Parathyroid adenoma (tissue), 2 donors: ENCODE measurements at regions not wholly inside any gene's neighbourhood (a gene's known extent, or its start where the extent isn't known, plus 50 kb on each side); places are given as distances from the start of the nearest gene placed in this dataset.

ENCODE experiments used
- H2AFZ ChIP-seq: fragments of 300-600 bp; sonication (generic); one replicate; pipeline ENCODE4 v1.7.0; 2017; ENCODE audit warnings: antibody characterized with exemption, mild to moderate bottlenecking
- H3K27ac ChIP-seq: fragments of 300-600 bp; sonication (generic); one replicate; pipeline ENCODE4 v1.7.0; 2017
- H3K27me3 ChIP-seq: fragments of 300-600 bp; sonication (generic); one replicate; pipeline ENCODE4 v1.7.0; 2017; ENCODE audit warnings: low read length; ENCODE audit not compliant: control insufficient read depth, insufficient read depth
- H3K36me3 ChIP-seq: fragments of 300-600 bp; sonication (generic); one replicate; pipeline ENCODE4 v1.7.0; 2017; ENCODE audit warnings: low read length; ENCODE audit not compliant: control insufficient read depth, insufficient read depth
- H3K4me1 ChIP-seq: fragments of 300-600 bp; sonication (generic); one replicate; pipeline ENCODE4 v1.7.0; 2017; ENCODE audit warnings: control low read depth
- H3K4me2 ChIP-seq: fragments of 300-600 bp; sonication (generic); one replicate; pipeline ENCODE4 v1.7.0; 2017; ENCODE audit warnings: low read length
- H3K4me3 ChIP-seq: fragments of 300-600 bp; sonication (generic); one replicate; pipeline ENCODE4 v1.7.0; 2017; ENCODE audit warnings: low read depth, low read length
- H3K79me2 ChIP-seq: fragments of 300-600 bp; sonication (generic); one replicate; pipeline ENCODE4 v1.7.0; 2017; ENCODE audit warnings: control low read depth
- H3K9ac ChIP-seq: fragments of 300-600 bp; sonication (generic); one replicate; pipeline ENCODE4 v1.7.0; 2017; ENCODE audit warnings: mild to moderate bottlenecking
- H3K9me3 ChIP-seq: fragments of 300-600 bp; sonication (generic); one replicate; pipeline ENCODE4 v1.7.0; 2017; ENCODE audit warnings: low read length; ENCODE audit not compliant: control insufficient read depth
- TF ChIP-seq, protein P1 (sequence below): fragments of 300-600 bp; sonication (generic); IDR thresholded peaks from one replicate; pipeline ENCODE4 v1.7.0; 2017; ENCODE audit warnings: antibody characterized with exemption, mild to moderate bottlenecking
- donor health status: primary hyperparathyroidism.

DNA sequence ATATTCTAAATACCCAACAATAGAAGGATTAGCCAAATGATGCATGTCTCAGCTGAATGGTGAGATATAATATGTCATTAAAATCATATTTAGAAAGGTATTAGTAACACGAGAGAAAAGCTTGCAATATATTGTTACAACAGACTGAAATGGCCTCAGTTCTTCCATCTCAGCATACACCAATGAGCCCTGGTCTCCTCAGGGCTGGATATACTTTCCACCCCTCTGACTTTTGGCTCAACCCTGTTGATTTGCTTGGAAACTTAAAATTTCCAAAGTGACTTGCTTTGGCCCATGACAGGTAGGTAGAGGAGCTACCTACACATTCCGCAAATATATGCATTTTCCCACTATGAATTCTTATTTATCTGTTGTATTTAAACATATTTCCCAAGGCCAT lies 908.1 kb upstream of the TMEM132C start:
- TF ChIP-seq, protein P1, sequence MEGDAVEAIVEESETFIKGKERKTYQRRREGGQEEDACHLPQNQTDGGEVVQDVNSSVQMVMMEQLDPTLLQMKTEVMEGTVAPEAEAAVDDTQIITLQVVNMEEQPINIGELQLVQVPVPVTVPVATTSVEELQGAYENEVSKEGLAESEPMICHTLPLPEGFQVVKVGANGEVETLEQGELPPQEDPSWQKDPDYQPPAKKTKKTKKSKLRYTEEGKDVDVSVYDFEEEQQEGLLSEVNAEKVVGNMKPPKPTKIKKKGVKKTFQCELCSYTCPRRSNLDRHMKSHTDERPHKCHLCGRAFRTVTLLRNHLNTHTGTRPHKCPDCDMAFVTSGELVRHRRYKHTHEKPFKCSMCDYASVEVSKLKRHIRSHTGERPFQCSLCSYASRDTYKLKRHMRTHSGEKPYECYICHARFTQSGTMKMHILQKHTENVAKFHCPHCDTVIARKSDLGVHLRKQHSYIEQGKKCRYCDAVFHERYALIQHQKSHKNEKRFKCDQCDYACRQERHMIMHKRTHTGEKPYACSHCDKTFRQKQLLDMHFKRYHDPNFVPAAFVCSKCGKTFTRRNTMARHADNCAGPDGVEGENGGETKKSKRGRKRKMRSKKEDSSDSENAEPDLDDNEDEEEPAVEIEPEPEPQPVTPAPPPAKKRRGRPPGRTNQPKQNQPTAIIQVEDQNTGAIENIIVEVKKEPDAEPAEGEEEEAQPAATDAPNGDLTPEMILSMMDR = no peak
- Histone ChIP-seq H2AFZ (no peak overlapping the region), H3K27me3 (no peaks in the 10 kb centered on the region), H3K36me3 (no peaks in the 10 kb centered on the region), H3K4me1 (no peaks in the 10 kb centered on the region), H3K4me3 (no peak overlapping the region), H3K9me3 (no peaks in the 10 kb centered on the region), H3K4me2 (no peak overlapping the region), H3K9ac (no peak overlapping the region), H3K79me2 (no peaks in the 10 kb centered on the region), H3K27ac (no peak overlapping the region)

DNA sequence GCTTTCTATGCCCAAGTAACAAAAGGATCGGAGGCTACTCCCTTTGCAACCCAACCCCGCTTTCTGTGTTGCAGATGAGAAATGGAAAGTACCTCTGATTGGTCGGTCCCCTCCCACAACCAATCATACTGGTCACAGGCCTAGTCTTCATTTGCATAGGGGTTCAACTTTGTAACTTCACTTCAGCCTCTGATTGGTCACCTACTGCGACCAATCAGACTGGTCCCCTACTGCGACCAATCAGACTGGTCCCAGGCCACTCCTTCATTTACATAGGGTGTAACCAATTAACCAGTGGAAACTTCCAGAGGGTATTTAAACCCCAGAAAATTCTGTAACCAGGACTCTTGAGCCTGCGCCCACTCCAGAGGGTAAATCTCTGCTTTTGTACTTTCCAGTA lies 906.4 kb upstream of the TMEM132C start:
- Histone ChIP-seq H3K4me1 (no peaks in the 10 kb centered on the region), H3K9ac (no peak overlapping the region), H3K27me3 (no peaks in the 10 kb centered on the region), H3K4me3 (no peak overlapping the region), H3K36me3 (no peaks in the 10 kb centered on the region), H2AFZ (no peak overlapping the region), H3K9me3 (no peaks in the 10 kb centered on the region), H3K4me2 (no peak overlapping the region), H3K27ac (no peak overlapping the region), H3K79me2 (no peaks in the 10 kb centered on the region)
- TF ChIP-seq, protein P1 = no peak

DNA sequence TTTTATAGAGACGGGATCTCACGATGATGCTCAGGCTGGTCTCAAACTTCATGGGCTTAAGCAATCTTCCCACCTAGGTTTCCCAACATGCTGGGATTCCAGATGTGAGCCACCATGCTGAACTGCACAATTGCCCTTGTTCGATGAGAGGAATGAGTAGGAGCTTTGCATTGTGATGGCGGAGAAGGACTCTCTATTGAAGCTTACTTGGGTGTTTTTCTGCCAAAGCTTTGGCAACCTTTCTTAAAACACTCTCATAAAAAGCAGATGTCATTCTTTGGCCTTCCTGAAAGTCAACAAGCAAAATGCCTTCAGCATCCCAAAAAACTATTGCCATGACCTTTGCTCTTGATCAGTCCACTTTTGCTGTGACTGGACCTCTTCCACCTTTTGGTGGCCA lies 904.8 kb upstream of the TMEM132C start:
- H3K27me3 ChIP-seq = no peaks in the 10 kb centered on the region
- H2AFZ ChIP-seq = no peak overlapping the region
- no peak overlapping the region for H3K27ac ChIP-seq
- TF ChIP-seq, protein P1 = no peak
- no peaks in the 10 kb centered on the region for H3K9me3 ChIP-seq
- no peak overlapping the region for H3K4me3 ChIP-seq
- no peaks in the 10 kb centered on the region for H3K36me3 ChIP-seq
- no peaks in the 10 kb centered on the region for H3K4me1 ChIP-seq
- H3K9ac ChIP-seq = no peak overlapping the region
- H3K4me2 ChIP-seq = no peak overlapping the region
- no peaks in the 10 kb centered on the region for H3K79me2 ChIP-seq

DNA sequence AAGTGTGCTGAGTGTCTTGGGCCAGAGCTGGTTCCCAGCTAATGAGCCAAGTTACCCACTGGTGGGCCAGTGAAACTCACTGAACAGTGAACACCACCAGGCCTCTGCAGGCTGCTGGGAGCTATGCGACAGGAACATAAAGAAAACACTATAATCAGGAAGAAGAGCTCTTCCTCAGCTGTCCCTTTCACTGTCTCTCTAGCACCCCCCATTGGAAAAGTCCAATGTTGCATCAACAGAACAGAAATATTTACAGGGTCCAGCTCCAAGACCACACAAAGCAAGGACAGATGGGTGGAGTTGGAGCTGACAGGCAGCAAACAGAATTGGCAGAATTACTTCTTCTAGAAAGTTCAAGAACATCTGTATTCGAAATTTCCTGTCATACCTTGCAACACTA lies 903.6 kb upstream of the TMEM132C start:
- Histone ChIP-seq H3K27ac (no peak overlapping the region), H3K9me3 (no peaks in the 10 kb centered on the region), H2AFZ (no peak overlapping the region), H3K4me1 (no peaks in the 10 kb centered on the region), H3K9ac (no peak overlapping the region), H3K4me3 (no peak overlapping the region), H3K27me3 (no peaks in the 10 kb centered on the region), H3K4me2 (no peak overlapping the region), H3K79me2 (no peaks in the 10 kb centered on the region), H3K36me3 (no peaks in the 10 kb centered on the region)
- TF ChIP-seq, protein P1 = no peak

DNA sequence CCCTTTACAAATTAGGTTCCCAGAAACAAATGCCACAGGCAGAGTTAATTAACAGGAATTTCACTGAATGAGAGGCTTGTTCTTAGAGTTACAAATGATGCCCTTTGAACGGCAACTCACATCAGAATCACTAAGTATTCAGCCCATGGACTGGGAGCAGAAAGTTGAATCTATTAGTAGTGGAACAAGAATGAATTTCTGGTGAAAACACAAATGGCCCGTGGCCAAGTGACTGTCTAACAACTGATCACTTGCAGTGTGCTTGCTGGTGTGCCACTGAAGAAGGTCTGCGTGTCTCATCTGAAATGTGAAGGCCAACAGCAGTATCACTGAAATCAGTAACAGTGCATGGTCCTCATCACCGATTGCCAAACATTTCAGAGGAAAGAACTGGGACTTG lies 893.4 kb upstream of the TMEM132C start:
- Histone ChIP-seq H2AFZ (no peak overlapping the region), H3K9ac (no peak overlapping the region), H3K9me3 (no peaks in the 10 kb centered on the region), H3K4me3 (no peak overlapping the region), H3K4me1 (no peaks in the 10 kb centered on the region), H3K4me2 (no peak overlapping the region), H3K27ac (no peak overlapping the region), H3K27me3 (no peaks in the 10 kb centered on the region), H3K79me2 (no peaks in the 10 kb centered on the region), H3K36me3 (no peaks in the 10 kb centered on the region)
- TF ChIP-seq, protein P1 = no peak
